DND-41 (cell line): ENCODE measurements at regions not wholly inside any gene's neighbourhood (a gene's known extent, or its start where the extent isn't known, plus 50 kb on each side); places are given as distances from the start of the nearest gene placed in this dataset.

Experiments
- ATAC-seq: fragments of 200-7000 bp; cut with Tn5 transposase; 3 replicates; pipeline ENCODE4 v1.9.1; 2021; ENCODE audit warnings: low read depth; ENCODE audit not compliant: insufficient read depth
- DNase-seq: peaks from one replicate; pipeline ENCODE4 v3.0.0-alpha.2; 2020
- H2AFZ ChIP-seq: 2 replicates; pipeline ENCODE4 v1.6.0; 2012; ENCODE audit warnings: low read depth, low read length
- H3K27ac ChIP-seq: 2 replicates; pipeline ENCODE4 v1.5.1; 2012; ENCODE audit warnings: low read length, inconsistent platforms
- H3K27me3 ChIP-seq: fragments of 200-600 bp; sonication (generic); 2 replicates; pipeline ENCODE4 v1.6.0; 2012; ENCODE audit warnings: low read length, mild to moderate bottlenecking, inconsistent platforms; ENCODE audit not compliant: insufficient read depth, poor library complexity
- H3K36me3 ChIP-seq: 2 replicates; pipeline ENCODE4 v1.5.1; 2012; ENCODE audit warnings: low read length, inconsistent platforms; ENCODE audit not compliant: insufficient read depth
- H3K4me1 ChIP-seq: 2 replicates; pipeline ENCODE4 v1.5.1; 2012; ENCODE audit warnings: mild to moderate bottlenecking, low read length; ENCODE audit not compliant: insufficient read depth
- H3K4me2 ChIP-seq: 2 replicates; pipeline ENCODE4 v1.6.0; 2012; ENCODE audit warnings: mild to moderate bottlenecking, moderate library complexity, low read length, inconsistent platforms; ENCODE audit not compliant: insufficient read depth
- H3K4me3 ChIP-seq, 2 experiments: fragments of 200-600 bp in 1 of 2; shearing (Covaris generic) in 1 of 2; 2 replicates each; pipeline ENCODE4 v1.5.1; 2012 to 2016; ENCODE audit warnings: inconsistent platforms in 2 of 2, low read length in 2 of 2, mild to moderate bottlenecking in 2 of 2, low read depth in 1 of 2, moderate library complexity in 1 of 2
- H3K79me2 ChIP-seq: 2 replicates; pipeline ENCODE4 v1.6.0; 2012; ENCODE audit warnings: low read length, inconsistent platforms; ENCODE audit not compliant: insufficient read depth
- H3K9ac ChIP-seq: 2 replicates; pipeline ENCODE4 v1.6.0; 2012; ENCODE audit warnings: low read depth, mild to moderate bottlenecking, inconsistent platforms, low read length, moderate library complexity
- H3K9me3 ChIP-seq: 2 replicates; pipeline ENCODE4 v1.5.1; 2012; ENCODE audit warnings: low read length, moderate library complexity, mild to moderate bottlenecking, inconsistent platforms; ENCODE audit not compliant: insufficient read depth, severe bottlenecking
- H4K20me1 ChIP-seq: 2 replicates; pipeline ENCODE4 v1.6.0; 2012; ENCODE audit warnings: low read length; ENCODE audit not compliant: insufficient read depth
- EZH2 ChIP-seq: IDR thresholded peaks from 3 replicates; pipeline ENCODE4 v1.6.1; 2012; ENCODE audit warnings: borderline replicate concordance, low read depth, mild to moderate bottlenecking, moderate library complexity, low read length, inconsistent platforms; ENCODE audit not compliant: severe bottlenecking
- TF ChIP-seq, protein P1 (sequence below): IDR thresholded peaks from 2 replicates; pipeline ENCODE4 v1.5.1; 2012; ENCODE audit warnings: borderline replicate concordance, low read length, moderate library complexity, mild to moderate bottlenecking; ENCODE audit not compliant: poor library complexity, severe bottlenecking; ENCODE audit errors: extremely low read depth

DNA sequence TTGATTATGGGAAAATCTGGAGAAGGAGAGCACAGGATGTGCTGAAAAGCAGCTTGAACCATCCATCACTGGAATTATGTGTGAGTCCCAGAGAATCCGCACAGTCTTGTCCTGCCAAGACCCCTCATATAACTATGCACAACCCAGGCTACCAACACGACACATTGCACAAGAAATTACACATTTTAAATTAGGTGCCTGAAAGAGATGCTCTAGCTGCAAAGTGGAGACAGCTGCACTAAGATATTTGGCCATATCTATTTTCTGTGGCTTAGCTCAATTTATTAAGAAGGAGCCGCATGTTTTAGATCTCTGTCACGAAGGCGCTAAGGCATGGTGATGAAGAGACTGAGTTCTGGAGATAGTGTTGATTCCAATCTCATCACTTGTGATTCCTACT, 1308.4 kb downstream of the CDH8 start:
- Histone ChIP-seq H3K79me2 (no peaks in the 10 kb centered on the region), H4K20me1 (no peaks in the 10 kb centered on the region), H3K4me2 (no peak overlapping the region), H3K9me3 (no peaks in the 10 kb centered on the region), H3K4me1 (no peaks in the 10 kb centered on the region), H3K9ac (no peak overlapping the region), H3K27me3 (no peaks in the 10 kb centered on the region), H2AFZ (no peak overlapping the region), H3K4me3 (no peak overlapping the region), H3K27ac (no peak overlapping the region), H3K36me3 (no peaks in the 10 kb centered on the region)
- DNase-seq (no peak), ATAC-seq (no peak)
- TF ChIP-seq, protein P1, sequence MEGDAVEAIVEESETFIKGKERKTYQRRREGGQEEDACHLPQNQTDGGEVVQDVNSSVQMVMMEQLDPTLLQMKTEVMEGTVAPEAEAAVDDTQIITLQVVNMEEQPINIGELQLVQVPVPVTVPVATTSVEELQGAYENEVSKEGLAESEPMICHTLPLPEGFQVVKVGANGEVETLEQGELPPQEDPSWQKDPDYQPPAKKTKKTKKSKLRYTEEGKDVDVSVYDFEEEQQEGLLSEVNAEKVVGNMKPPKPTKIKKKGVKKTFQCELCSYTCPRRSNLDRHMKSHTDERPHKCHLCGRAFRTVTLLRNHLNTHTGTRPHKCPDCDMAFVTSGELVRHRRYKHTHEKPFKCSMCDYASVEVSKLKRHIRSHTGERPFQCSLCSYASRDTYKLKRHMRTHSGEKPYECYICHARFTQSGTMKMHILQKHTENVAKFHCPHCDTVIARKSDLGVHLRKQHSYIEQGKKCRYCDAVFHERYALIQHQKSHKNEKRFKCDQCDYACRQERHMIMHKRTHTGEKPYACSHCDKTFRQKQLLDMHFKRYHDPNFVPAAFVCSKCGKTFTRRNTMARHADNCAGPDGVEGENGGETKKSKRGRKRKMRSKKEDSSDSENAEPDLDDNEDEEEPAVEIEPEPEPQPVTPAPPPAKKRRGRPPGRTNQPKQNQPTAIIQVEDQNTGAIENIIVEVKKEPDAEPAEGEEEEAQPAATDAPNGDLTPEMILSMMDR, result no peak
- TF ChIP-seq EZH2, result no peak

DNA sequence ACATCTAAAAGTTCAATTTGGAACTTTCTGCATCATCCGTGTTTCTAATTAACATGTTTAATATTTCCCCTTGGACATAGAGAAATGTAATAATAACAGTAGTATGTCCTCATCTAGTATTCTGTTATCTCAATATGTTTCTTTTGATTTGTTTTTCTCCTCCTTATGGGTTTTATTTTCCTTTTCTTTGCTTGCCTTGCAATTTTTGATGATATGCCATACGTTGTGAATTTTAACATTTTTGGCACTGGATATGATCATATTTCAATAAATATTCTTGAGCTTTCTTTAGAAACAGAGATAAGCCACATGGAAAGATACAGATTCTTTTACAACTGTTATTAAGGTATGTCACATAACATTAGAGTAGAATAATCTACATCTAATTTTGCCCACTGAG, 1316.2 kb downstream of the CDH8 start:
- no peak overlapping the region for H3K27ac ChIP-seq

DNA sequence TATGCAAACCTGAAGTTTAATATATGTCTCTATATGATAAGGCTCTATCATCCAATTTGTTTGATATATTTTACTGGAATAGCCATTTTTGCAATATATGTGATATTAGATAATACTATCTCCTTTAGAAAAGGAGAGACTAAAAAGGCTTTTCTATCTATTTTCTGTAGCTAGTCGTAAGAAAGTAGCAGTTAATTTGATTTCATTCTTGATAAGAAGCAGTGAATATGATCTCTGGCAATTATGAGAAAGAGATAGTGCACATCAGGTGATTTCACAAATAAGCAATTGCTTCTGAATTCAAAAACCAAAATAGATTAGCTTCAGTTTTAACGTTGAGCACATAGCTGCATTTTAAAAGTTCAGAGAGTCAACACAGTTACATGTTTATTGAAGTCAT, 1318.4 kb downstream of the CDH8 start:
- TF ChIP-seq EZH2, result no peak
- TF ChIP-seq, protein P1, result no peak
- Histone ChIP-seq H3K27ac (no peak overlapping the region), H3K4me3 (no peak overlapping the region), H3K4me2 (no peak overlapping the region), H3K36me3 (no peaks in the 10 kb centered on the region), H3K4me1 (no peaks in the 10 kb centered on the region), H3K9ac (no peak overlapping the region), H2AFZ (no peak overlapping the region), H4K20me1 (no peaks in the 10 kb centered on the region), H3K9me3 (no peaks in the 10 kb centered on the region), H3K27me3 (no peaks in the 10 kb centered on the region), H3K79me2 (no peaks in the 10 kb centered on the region)
- ATAC-seq (no peak), DNase-seq (no peak)

More for the DNA sequence above, 1316.2 kb downstream of the CDH8 start:
- H3K4me3 ChIP-seq, result no peak overlapping the region
- no peaks in the 10 kb centered on the region for H3K27me3 ChIP-seq
- no peaks in the 10 kb centered on the region for H3K79me2 ChIP-seq
- TF ChIP-seq EZH2, result no peak
- TF ChIP-seq, protein P1, result no peak
- ATAC-seq (no peak), DNase-seq (no peak)
- H3K4me1 ChIP-seq, result no peaks in the 10 kb centered on the region
- no peaks in the 10 kb centered on the region for H4K20me1 ChIP-seq
- H3K36me3 ChIP-seq, result no peaks in the 10 kb centered on the region
- H2AFZ ChIP-seq, result no peak overlapping the region
- no peak overlapping the region for H3K4me2 ChIP-seq
- no peaks in the 10 kb centered on the region for H3K9me3 ChIP-seq
- no peak overlapping the region for H3K9ac ChIP-seq

DNA sequence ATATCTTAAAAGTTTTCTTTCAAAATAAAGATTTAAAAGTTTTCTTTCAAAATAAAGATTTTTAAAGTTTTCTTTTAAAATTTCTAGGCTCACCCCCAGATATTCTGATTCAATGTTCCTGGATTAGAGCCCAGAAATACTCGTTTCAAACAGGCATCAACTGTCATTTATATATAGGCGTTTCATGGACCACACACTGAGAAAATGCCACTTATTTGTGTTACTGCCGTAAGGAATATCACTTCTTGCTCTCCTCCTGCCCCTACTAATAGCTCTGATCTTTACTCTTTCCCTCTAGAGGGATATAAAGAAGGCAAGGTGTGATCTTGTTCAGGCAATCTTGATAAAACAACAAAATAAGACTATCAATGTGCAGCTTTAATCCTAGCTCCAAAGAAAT, 1324.1 kb downstream of the CDH8 start:
- H3K4me1 ChIP-seq, result no peaks in the 10 kb centered on the region
- no peak overlapping the region for H3K4me3 ChIP-seq
- no peak for ATAC-seq
- no peaks in the 10 kb centered on the region for H4K20me1 ChIP-seq
- no peak overlapping the region for H3K4me2 ChIP-seq
- H3K79me2 ChIP-seq, result no peaks in the 10 kb centered on the region
- H3K27ac ChIP-seq, result no peak overlapping the region
- DNase-seq, result no peak
- H3K9me3 ChIP-seq, result no peaks in the 10 kb centered on the region
- no peak for TF ChIP-seq EZH2
- TF ChIP-seq, protein P1, result no peak
- no peak overlapping the region for H2AFZ ChIP-seq
- no peaks in the 10 kb centered on the region for H3K27me3 ChIP-seq
- no peak overlapping the region for H3K9ac ChIP-seq
- H3K36me3 ChIP-seq, result no peaks in the 10 kb centered on the region
